ENCODE measurements at regions not wholly inside any gene's neighbourhood (a gene's known extent, or its start where the extent isn't known, plus 50 kb on each side); places are given as distances from the start of the nearest gene placed in this dataset.

DNA sequence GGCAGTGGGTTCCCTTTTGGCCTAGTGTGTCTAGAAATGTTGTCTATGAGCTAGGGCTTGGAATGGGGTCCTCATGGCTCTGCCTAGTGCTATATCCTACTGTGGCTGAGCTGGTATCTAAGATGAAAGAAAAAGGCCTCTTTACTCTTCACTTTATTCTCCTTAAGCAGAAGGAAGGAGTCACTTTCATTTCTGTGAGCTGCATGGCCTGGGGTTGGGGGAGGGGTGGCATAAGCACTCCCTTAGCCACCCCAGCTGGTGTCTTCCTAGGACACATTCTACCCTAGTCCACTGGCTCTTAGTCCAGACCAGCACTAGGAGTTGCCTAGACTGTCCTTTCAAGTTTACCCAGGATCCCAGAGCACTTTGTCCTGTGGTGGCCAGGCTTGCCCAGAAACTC is 1148.9 kb upstream of the CNTN5 start:
- TF ChIP-seq POLR2A (IDR thresholded peaks at IDR 0.05): no peak
- TF ChIP-seq, protein P1, sequence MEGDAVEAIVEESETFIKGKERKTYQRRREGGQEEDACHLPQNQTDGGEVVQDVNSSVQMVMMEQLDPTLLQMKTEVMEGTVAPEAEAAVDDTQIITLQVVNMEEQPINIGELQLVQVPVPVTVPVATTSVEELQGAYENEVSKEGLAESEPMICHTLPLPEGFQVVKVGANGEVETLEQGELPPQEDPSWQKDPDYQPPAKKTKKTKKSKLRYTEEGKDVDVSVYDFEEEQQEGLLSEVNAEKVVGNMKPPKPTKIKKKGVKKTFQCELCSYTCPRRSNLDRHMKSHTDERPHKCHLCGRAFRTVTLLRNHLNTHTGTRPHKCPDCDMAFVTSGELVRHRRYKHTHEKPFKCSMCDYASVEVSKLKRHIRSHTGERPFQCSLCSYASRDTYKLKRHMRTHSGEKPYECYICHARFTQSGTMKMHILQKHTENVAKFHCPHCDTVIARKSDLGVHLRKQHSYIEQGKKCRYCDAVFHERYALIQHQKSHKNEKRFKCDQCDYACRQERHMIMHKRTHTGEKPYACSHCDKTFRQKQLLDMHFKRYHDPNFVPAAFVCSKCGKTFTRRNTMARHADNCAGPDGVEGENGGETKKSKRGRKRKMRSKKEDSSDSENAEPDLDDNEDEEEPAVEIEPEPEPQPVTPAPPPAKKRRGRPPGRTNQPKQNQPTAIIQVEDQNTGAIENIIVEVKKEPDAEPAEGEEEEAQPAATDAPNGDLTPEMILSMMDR (IDR thresholded peaks at IDR 0.05 in 8 of 11, conservative IDR thresholded peaks at IDR 0.05 in 3 of 11): no peak
